GM23248 (cell line): ENCODE measurements at regions not wholly inside any gene's neighbourhood (a gene's known extent, or its start where the extent isn't known, plus 50 kb on each side); places are given as distances from the start of the nearest gene placed in this dataset.

Experiments used
- DNase-seq: peaks from one replicate; pipeline ENCODE4 v3.0.0-alpha.2; 2015
- H2AFZ ChIP-seq: fragments of 200-600 bp; sonication (generic); 2 replicates; pipeline ENCODE4 v1.6.1; 2016; ENCODE audit warnings: antibody characterized with exemption
- H3F3A ChIP-seq: fragments of 200-600 bp; sonication (generic); 2 replicates; pipeline ENCODE4 v1.6.1; 2016; ENCODE audit warnings: mild to moderate bottlenecking, antibody characterized with exemption, mixed run types; ENCODE audit not compliant: insufficient read depth
- H3K27ac ChIP-seq: fragments of 200-600 bp; sonication (generic); 2 replicates; pipeline ENCODE4 v1.5.1; 2016; ENCODE audit warnings: mild to moderate bottlenecking
- H3K27me3 ChIP-seq: fragments of 200-600 bp; sonication (generic); replicated peaks from 2 replicates; pipeline ENCODE4 v1.6.1; 2016; ENCODE audit warnings: mild to moderate bottlenecking; ENCODE audit not compliant: insufficient read depth
- H3K36me3 ChIP-seq: fragments of 200-600 bp; sonication (generic); 2 replicates; pipeline ENCODE4 v1.6.1; 2016; ENCODE audit warnings: low read depth, mild to moderate bottlenecking
- H3K4me1 ChIP-seq: fragments of 200-600 bp; sonication (generic); 2 replicates; pipeline ENCODE4 v1.6.1; 2016; ENCODE audit warnings: mild to moderate bottlenecking; ENCODE audit not compliant: insufficient read depth
- H3K4me2 ChIP-seq: fragments of 200-600 bp; sonication (generic); one replicate; pipeline ENCODE4 v1.6.1; 2016; ENCODE audit warnings: mild to moderate bottlenecking; ENCODE audit not compliant: unreplicated experiment
- H3K4me3 ChIP-seq: fragments of 200-600 bp; sonication (generic); 2 replicates; pipeline ENCODE4 v1.5.1; 2016; ENCODE audit warnings: mild to moderate bottlenecking
- H3K79me2 ChIP-seq: fragments of 200-600 bp; sonication (generic); 2 replicates; pipeline ENCODE4 v1.6.1; 2016; ENCODE audit warnings: mild to moderate bottlenecking; ENCODE audit not compliant: insufficient read depth
- H3K9ac ChIP-seq: fragments of 200-600 bp; sonication (generic); 2 replicates; pipeline ENCODE4 v1.6.1; 2016; ENCODE audit warnings: mild to moderate bottlenecking
- H3K9me2 ChIP-seq: fragments of 200-600 bp; sonication (generic); 2 replicates; pipeline ENCODE4 v1.6.1; 2016; ENCODE audit warnings: mixed run types, mild to moderate bottlenecking, moderate library complexity; ENCODE audit not compliant: insufficient read depth
- H3K9me3 ChIP-seq: fragments of 200-600 bp; sonication (generic); one replicate; pipeline ENCODE4 v1.6.1; 2017; ENCODE audit warnings: low read depth
- H4K20me1 ChIP-seq: fragments of 200-600 bp; sonication (generic); 2 replicates; pipeline ENCODE4 v1.6.0; 2016; ENCODE audit not compliant: insufficient read depth
- EZH2 ChIP-seq: fragments of 200-600 bp; sonication (generic); IDR thresholded peaks from 2 replicates; pipeline ENCODE4 v1.6.1; 2018; ENCODE audit warnings: antibody characterized with exemption, mild to moderate bottlenecking; ENCODE audit not compliant: insufficient read depth, poor library complexity, severe bottlenecking
- EZH2phosphoT487 ChIP-seq: fragments of 200-600 bp; sonication (generic); IDR thresholded peaks from 2 replicates; pipeline ENCODE4 v1.6.1; 2018; ENCODE audit warnings: antibody characterized with exemption, moderate library complexity, mild to moderate bottlenecking, low read depth; ENCODE audit not compliant: insufficient read depth
- WGBS, 2 experiments: methylation state at CpG; one replicate each; pipeline ENCODE4 v1.1.6; 2015 to 2017; ENCODE audit warnings: low lambda C conversion rate in 2 of 2, low coverage in 1 of 2; ENCODE audit errors: missing lambda C conversion rate in 2 of 2; 5-methylcytosine and 5-hydroxymethylcytosine counted together
- in situ Hi-C: fragments of 300-500 bp; cut with MboI; formaldehyde crosslinking; loops from 2 replicates; pipeline ENCODE4 v1.15.0; 2020

DNA sequence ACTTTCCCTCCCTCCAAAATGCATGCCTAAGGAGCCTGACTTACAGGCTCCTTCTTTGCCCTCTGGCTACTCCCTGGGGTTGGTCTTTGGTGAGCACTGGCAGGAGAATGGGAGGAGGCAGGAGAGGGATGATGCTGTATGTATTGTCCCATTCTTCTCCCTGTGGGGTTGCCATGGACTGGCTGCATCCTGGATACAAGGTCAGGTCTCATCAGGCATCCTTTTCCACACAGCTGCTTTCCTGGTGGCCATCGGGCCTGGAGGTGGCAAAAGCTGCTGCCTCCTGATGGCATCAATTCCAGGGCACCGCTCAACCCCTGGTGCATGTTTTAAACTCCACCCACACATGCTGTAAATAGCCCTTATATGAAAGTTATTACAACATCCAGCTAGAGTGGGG is 257.2 kb downstream of the ETS1 start:
- Histone ChIP-seq H4K20me1 (no peaks in the 10 kb centered on the region), H3K9me3 (no peaks in the 10 kb centered on the region), H3K9me2 (no peaks in the 10 kb centered on the region), H3K27me3 (no peaks in the 10 kb centered on the region), H3F3A (no peaks in the 10 kb centered on the region), H3K4me3 (no peak overlapping the region), H3K79me2 (no peaks in the 10 kb centered on the region), H3K36me3 (no peaks in the 10 kb centered on the region), H3K27ac (no peak overlapping the region), H2AFZ (no peak overlapping the region), H3K4me2 (no peak overlapping the region), H3K4me1 (no peaks in the 10 kb centered on the region), H3K9ac (no peak overlapping the region)
- in situ Hi-C loops: no loop called here
- 79 to 81% methylated on average over 2 of the region's 2 CpGs for WGBS, 2 experiments
- no peak for TF ChIP-seq EZH2phosphoT487
- no peak for TF ChIP-seq EZH2
- no peak for DNase-seq

DNA sequence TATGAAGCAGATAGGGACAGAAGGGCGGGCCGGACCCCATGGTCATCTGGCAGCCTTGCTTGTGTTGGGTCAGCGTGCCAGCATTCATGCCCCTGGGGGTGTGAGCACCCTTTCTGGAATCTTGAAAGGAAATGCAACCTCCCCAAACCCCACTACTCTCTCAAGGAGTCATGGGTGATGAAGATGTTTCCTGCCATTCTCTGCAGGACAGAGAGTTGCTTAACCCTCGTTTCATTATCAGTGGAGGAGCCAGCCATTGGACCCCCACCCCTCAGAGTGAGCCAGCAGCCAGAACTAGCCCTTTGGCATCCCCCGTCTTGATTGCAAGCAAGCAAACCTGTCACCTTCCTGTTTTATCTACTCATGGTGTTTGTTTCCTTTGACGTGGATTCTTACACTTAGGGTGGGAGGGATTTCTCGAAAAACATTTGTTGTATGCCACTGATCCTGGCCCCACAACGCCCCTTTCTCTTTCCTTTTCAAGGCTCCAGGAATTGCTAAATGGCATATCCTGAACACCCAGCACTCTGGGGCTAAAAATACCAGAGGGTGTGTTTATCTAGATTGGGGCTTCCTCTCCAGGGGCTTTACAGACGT is 258.3 kb downstream of the ETS1 start:
- H3K9me2 ChIP-seq: no peaks in the 10 kb centered on the region
- no peak overlapping the region for H3K27ac ChIP-seq
- no peaks in the 10 kb centered on the region for H3K9me3 ChIP-seq
- no peak overlapping the region for H3K9ac ChIP-seq
- no peak for DNase-seq
- H4K20me1 ChIP-seq: no peaks in the 10 kb centered on the region
- H3K79me2 ChIP-seq: no peaks in the 10 kb centered on the region
- no peak for TF ChIP-seq EZH2
- TF ChIP-seq EZH2phosphoT487: no peak
- no peak overlapping the region for H2AFZ ChIP-seq
- H3K4me2 ChIP-seq: no peak overlapping the region
- H3K36me3 ChIP-seq: no peaks in the 10 kb centered on the region
- no peak overlapping the region for H3K4me3 ChIP-seq
- in situ Hi-C loops: no loop called here
- H3K27me3 ChIP-seq: no peaks in the 10 kb centered on the region
- 81 to 84% methylated on average over 9 of the region's 9 CpGs for WGBS, 2 experiments
- no peaks in the 10 kb centered on the region for H3K4me1 ChIP-seq
- no peaks in the 10 kb centered on the region for H3F3A ChIP-seq

DNA sequence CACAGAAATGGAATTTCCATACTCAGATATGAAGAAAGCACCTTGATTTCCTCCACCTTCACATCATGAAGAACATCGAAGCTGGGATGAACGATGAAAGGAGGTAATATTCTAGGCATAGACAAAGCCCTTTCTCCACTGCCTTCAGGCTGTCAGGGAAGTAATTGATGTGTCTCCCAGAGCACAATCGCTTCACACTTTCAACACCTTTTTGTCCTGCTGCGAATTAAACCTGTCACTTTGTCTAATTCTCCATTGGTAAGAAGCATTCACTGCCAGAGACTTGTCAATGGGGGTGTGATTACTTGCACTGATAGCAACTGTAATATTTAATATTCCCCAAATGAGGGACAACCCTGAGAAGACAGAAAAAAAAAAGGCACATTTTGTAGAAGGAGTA is 260.1 kb downstream of the ETS1 start:
- H3K4me1 ChIP-seq: no peaks in the 10 kb centered on the region
- no peak overlapping the region for H3K9ac ChIP-seq
- in situ Hi-C loops: no loop called here
- no peaks in the 10 kb centered on the region for H4K20me1 ChIP-seq
- H3K36me3 ChIP-seq: no peaks in the 10 kb centered on the region
- H3K27ac ChIP-seq: no peak overlapping the region
- no peak overlapping the region for H2AFZ ChIP-seq
- no peak overlapping the region for H3K4me3 ChIP-seq
- H3K9me2 ChIP-seq: no peaks in the 10 kb centered on the region
- no peaks in the 10 kb centered on the region for H3F3A ChIP-seq
- TF ChIP-seq EZH2phosphoT487: no peak
- no peak for TF ChIP-seq EZH2
- H3K4me2 ChIP-seq: no peak overlapping the region
- WGBS, 2 experiments: 93 to 95% methylated on average over 4 of the region's 4 CpGs
- no peaks in the 10 kb centered on the region for H3K27me3 ChIP-seq
- no peak for DNase-seq
- H3K9me3 ChIP-seq: no peaks in the 10 kb centered on the region
- no peaks in the 10 kb centered on the region for H3K79me2 ChIP-seq

DNA sequence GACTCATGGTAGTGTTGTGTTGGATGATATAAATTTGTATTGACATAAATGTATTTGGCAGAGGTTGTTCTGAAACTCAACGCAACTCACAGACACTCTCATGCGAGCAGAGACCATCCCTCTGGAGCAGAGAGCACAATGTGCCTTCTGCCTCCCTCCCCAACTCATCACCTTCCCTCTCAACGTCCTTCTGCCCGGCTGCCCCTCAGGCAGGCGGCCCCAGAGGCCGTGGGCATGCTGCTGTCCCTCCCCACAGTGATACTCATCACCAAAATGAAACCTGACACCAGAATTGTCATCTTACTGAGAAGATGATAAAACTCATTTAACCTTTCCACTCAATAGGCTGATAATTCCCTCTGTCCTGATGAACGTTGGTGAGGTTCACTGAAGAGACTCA is 260.6 kb downstream of the ETS1 start:
- Histone ChIP-seq H3K36me3 (no peaks in the 10 kb centered on the region), H3K4me3 (no peak overlapping the region), H3K27me3 (no peaks in the 10 kb centered on the region), H3K27ac (no peak overlapping the region), H3K4me1 (no peaks in the 10 kb centered on the region), H2AFZ (no peak overlapping the region), H3K9me2 (no peaks in the 10 kb centered on the region), H4K20me1 (no peaks in the 10 kb centered on the region), H3F3A (no peaks in the 10 kb centered on the region), H3K9ac (no peak overlapping the region), H3K79me2 (no peaks in the 10 kb centered on the region), H3K4me2 (no peak overlapping the region), H3K9me3 (no peaks in the 10 kb centered on the region)
- DNase-seq: no peak
- in situ Hi-C loops: no loop called here
- TF ChIP-seq EZH2: no peak
- no peak for TF ChIP-seq EZH2phosphoT487
- 51 to 52% methylated on average over 7 of the region's 7 CpGs for WGBS, 2 experiments
